HG02970 (cell line): ENCODE measurements at regions not wholly inside any gene's neighbourhood (a gene's known extent, or its start where the extent isn't known, plus 50 kb on each side); places are given as distances from the start of the nearest gene placed in this dataset.
"Not testable (repeated sequence)": the region's sequence is repeated elsewhere in the genome, so short reads cannot be mapped to it uniquely, and the experiment has no call there.

Source experiments
- ATAC-seq: cut with Tn5 transposase; IDR thresholded peaks from one replicate; pipeline ENCODE4 v1.9.1; 2021; ENCODE audit warnings: mild to moderate bottlenecking, moderate library complexity, moderate number of reproducible peaks; ENCODE audit not compliant: unreplicated experiment, low FRiP score

DNA sequence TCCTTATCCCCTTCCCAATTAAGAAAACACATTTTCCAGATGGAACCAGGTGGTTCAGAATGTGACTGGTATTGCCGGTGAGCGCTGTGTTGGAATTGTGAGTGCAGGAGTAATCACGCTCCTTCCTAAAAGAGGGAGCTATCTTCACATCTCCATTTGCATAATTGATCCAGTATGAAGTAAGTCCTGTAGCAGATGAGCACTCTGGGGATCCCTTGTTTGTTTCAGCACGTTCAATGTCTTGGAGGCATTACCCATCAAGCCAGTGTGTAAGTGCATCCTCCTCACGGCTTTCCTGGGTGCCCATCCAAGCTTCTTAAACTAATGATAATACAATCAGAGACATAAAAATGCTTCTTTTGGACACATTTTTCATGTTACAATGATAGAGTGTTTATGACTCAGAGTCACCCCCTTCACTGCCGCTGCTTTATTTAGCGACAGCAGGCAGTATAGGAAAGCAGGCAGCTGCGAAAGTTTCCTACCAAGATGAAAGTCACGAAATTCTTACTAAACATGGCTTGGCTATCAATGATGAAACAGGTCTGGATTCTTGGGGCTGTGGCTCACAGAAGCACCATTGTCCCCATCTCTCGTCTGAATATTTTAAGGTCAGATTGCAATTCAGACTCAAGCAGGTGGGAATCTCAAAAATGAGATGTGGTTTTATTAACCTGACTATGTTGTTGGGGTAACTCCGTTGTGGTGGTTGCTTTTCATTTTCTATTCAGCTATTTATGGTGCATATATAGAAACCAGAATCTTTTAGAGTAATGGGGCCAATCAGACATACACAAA is 346.3 kb upstream of the MDFIC2 start:
- no peak for ATAC-seq

GRCh38 chr3:70657454-70657853 is 345.0 kb upstream of the MDFIC2 start:
- ATAC-seq, result no peak

DNA sequence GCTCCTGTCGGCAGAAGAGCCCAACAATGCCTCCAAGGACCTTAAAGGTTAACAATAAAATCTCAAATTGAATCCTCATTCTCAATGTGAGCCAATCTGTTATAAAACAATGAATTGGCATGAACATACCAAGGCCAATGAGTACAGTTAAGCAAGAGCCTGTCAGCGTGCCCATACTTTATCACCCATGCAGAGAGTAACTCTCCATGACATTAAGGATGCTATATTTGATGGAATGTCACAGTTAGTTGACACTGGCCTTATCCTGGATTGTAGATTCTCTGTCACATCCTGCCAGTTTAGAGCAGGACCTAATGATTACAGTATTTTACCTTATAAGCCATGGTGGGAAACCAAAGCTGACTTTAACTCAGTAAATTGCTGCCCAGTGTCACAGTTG is 335.4 kb upstream of the MDFIC2 start:
- no peak for ATAC-seq

GRCh38 chr3:70647094-70647493 is 334.7 kb upstream of the MDFIC2 start:
- no peak for ATAC-seq

DNA sequence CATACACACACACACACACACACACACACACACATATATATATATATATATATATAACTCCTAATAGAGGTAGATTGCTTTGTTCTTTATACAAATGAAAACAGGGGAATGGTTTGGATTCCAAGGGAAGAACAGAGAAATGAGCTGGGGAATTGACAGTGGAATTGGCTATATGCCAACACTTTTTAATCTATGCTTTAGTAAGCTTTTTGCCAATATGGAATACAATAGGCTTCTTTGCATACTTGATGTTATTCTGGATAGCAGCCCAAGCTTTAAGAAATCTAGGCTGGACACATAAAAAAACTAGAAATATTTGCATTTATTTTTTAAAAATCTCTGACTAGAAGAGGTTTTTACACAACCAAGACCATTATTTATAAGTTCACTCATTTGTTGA is 334.2 kb upstream of the MDFIC2 start:
- ATAC-seq, result no peak

GRCh38 chr3:70640481-70640880 is 328.0 kb upstream of the MDFIC2 start:
- no peak for ATAC-seq

- ATAC-seq, result no peak
Observed at GRCh38 chr3:70635301-70635700, 322.9 kb upstream of the MDFIC2 start.

DNA sequence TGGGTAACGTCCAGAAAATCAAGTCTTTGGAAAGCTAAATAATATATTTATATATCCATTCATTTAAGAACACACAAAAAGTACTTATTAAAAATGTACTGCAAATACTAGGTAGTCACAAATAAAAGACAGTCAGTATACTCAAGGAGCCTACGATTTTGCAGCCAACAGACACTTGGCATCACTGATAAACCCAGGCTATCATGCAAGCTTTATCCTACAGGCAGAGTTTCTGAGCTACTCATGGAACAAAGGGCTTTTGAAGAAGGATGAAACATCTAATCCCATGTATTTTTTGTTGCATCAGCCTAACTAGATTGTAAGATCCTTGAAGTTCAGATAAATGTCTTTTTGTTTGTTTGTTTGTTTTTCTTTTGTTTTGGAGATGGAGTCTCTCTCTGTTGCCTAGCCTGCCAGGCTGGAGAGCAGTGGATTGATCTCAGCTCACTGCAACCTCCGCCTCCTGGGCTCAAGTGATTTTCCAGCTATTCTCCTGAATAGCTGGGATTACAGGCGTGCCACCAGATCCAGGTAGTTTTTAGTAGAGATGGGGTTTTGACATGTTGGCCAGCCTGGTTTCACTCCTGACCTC is 319.4 kb upstream of the MDFIC2 start:
- ATAC-seq, result no peak

DNA sequence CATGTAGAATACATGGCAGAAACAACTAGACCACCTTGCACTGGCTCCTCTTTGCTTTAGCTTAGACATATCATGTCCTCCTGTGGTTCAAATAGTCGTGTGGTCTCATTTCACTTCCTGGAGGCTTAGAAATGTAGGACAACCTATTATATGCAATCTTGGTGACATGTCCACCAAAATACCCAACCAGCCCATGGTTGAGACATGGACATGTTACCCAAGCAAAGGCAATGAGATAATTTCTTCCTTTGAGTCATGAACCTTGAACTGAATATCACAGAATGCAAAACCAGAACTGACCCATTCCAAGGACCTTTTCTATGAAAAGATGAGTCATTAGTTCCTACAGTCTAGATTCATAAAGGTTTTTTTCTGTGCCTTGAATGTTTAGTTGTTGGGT is 309.0 kb upstream of the MDFIC2 start:
- ATAC-seq, result no peak

GRCh38 chr3:70620956-70621355 is 308.5 kb upstream of the MDFIC2 start:
- ATAC-seq, result no peak

GRCh38 chr3:70620367-70620766 is 307.9 kb upstream of the MDFIC2 start:
- ATAC-seq, result no peak

GRCh38 chr3:70618151-70618550 is 305.7 kb upstream of the MDFIC2 start:
- ATAC-seq, result no peak

DNA sequence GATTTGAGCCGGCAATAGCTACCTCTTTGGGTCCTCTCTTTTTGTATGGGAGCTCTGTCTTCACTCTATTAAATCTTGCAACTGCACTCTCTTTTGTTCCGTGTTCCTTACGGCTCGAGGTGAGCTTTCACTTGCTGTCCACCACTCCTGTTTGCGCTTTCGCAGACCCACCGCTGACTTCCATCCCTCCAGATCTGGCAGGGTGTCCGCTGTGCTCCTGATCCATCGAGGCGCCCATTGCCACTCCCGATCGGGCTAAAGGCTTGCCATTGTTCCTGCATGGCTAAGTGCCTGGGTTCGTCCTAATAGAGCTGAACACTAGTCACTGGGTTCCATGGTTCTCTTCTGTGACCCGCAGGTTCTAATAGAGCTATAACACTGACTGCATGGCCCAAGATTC is 304.9 kb upstream of the MDFIC2 start:
- ATAC-seq, result not testable (repeated sequence)

- ATAC-seq, result no peak
Observed at GRCh38 chr3:70615286-70615685, 302.8 kb upstream of the MDFIC2 start.

GRCh38 chr3:70614111-70614510 is 301.7 kb upstream of the MDFIC2 start:
- ATAC-seq, result no peak

GRCh38 chr3:70612920-70613319 is 300.5 kb upstream of the MDFIC2 start:
- no peak for ATAC-seq

DNA sequence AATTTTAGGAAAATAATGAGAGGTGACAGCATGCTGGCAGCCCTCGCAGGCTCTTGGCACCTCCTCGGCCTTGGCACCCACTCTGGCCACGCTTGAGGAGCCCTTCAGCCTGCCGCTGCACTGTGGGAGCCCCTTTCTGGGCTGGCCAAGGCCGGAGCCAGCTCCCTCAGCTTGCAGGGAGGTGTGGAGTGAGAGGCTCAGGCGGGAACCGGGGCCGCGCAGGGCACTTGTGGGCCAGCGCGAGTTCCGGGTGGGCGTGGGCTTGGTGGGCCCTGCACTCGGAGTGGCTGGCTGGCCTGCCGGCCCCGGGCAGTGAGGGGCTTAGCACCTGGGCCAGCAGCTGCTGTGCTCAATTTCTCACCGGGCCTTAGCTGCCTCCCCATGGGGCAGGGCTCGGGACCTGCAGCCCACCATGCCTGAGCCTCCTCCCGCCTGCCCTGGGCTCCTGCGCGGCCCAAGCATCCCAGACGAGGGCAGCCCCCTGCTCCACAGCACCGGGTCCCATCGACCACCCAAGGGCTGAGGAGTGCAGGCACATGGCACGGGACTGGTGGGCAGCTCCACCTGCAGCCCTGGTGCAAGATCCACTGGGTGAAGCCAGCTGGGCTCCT is 299.3 kb upstream of the MDFIC2 start:
- not testable (repeated sequence) for ATAC-seq

DNA sequence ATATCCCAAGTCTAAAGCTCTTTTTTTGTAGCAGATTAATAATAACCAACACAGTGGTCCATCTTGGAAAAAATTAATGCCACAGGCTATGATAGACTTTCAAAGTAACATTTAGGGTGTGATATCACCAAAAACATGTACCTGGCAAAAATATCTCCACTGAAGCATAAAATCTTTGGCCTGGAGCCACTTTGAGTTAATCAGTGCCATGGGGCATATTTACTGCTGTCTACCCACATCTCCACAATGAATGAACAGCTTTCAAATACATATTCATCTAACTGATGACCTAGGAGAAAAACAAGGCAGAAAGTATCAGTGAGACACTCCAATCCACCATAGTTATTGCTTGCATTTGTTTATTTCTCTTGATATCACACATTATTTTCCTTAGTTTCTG is 296.0 kb upstream of the MDFIC2 start:
- no peak for ATAC-seq

GRCh38 chr3:70607469-70607868 is 295.0 kb upstream of the MDFIC2 start:
- ATAC-seq, result no peak

DNA sequence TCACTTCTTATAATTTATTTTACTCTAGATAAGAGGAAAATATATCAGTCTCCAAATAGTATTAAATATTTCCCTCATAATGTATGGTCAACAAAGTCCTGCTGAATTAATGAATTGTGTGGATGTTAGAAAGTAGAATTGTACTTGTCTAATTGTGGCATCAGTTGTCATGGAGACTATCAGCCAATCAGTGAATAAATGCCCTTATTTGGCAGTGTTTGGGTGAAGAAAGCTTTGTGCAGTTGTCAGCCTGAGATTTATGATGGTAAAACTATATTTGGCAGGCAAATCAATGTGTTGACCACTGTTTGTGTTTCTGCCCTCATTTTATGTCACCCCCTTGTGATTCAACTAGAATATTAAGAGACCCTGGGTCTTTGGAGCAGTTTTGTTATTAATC is 293.6 kb upstream of the MDFIC2 start:
- no peak for ATAC-seq

GRCh38 chr3:70603103-70603502 is 290.7 kb upstream of the MDFIC2 start:
- no peak for ATAC-seq

GRCh38 chr3:70597312-70597711 is 284.9 kb upstream of the MDFIC2 start:
- no peak for ATAC-seq
